ENCODE measurements at regions not wholly inside any gene's neighbourhood (a gene's known extent, or its start where the extent isn't known, plus 50 kb on each side); places are given as distances from the start of the nearest gene placed in this dataset.
"Not testable (repeated sequence)": the region's sequence is repeated elsewhere in the genome, so short reads cannot be mapped to it uniquely, and the experiment has no call there.

DNA sequence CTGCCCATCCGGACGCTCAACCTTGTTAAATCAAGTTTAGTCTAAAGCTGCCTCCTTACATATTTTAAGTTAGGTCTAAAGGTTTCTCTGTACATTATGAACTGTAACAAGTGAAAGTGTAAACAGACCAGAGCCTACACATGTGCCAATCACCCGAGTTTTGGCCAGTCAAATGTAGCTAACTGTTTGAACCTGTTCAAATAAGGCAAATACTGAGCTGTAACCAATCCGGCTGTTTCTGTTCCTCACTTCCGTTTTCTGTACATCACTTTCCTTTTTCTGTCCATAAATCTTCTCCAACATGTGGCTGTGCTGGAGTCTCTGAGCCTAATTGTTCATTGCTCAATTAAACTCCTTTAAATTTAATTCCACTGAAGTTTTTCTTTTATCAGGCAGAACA is 113.3 kb upstream of the SHISA3 start:
- no peak for DNase-seq (ENCODE audit: low spot score)

DNA sequence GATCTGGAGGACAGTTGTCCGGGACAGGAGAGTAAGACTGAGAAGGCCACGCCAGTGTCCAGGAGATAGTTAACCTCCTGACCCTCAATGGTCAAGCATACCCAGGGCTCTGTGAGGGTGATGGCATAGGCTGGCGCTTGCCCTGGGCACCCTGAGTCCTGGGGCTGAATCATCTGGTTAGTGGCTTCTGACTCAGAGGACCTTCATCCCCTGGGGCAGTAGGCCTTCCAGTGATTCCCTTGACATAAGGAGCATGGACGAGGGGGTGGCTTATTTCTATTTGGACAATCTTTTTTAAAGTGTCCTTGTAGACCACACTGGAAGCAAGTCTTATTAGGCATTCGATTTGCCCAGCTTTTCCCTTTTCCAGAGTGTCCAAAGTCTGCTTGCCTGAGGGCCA is 108.4 kb upstream of the SHISA3 start:
- not testable (repeated sequence) for DNase-seq (ENCODE audit: low spot score)

GRCh38 chr4:42292192-42292591 is 105.1 kb upstream of the SHISA3 start:
- DNase-seq (ENCODE audit: low spot score): not testable (repeated sequence)

- DNase-seq (ENCODE audit: low spot score): no peak
Measured at GRCh38 chr4:42293967-42294813, 103.1 kb upstream of the SHISA3 start.

- DNase-seq (ENCODE audit: low spot score): no peak
Measured at GRCh38 chr4:42296196-42296595, 101.1 kb upstream of the SHISA3 start.

- no peak for DNase-seq (ENCODE audit: low spot score)
Measured at GRCh38 chr4:42302348-42302747, 94.9 kb upstream of the SHISA3 start.

GRCh38 chr4:42306221-42307109 is 90.8 kb upstream of the SHISA3 start:
- no peak for DNase-seq (ENCODE audit: low spot score)

- DNase-seq (ENCODE audit: low spot score): no peak
Measured at GRCh38 chr4:42308247-42308646, 89.0 kb upstream of the SHISA3 start.

DNA sequence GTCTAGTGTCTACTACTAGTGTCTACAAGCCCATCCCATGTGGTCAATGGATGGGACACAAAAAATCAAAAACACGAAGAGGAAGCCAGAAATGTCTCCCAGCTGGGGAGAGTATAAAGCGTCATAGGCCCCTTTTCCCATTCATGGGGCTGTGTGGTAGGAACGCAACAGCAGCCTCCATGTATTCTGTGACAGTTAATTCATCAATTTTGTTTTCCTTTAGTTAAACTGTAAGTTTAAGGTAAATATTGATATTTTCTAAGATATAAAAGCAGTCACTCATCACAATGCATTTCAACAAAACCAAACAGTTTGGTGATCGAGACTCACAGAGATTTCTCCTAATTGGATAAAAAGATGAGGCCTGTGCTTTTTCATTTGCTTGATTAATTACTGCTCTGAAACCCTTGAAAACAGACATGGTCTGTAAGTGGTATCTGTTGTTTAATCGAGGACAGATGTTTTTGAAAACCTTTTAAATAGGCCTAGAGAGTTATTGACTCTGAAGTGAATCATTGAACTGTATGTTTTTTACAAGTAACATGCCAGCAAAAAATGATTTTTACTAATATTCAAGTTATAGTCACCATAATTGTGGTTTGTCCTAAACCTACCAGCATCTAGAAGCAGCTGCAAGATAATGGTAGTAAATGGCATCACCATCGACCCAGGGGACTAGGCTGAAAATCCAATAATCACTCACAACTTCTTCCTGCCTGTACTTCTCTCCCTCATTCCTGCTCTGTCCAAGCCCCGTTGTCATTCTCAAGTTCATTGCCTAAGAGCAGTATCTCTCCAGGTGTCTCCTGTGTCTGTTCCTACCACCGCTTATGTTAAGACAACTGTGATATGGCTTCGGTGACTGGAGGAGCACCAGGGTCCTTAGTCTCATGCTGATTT is 87.7 kb upstream of the SHISA3 start:
- no peak for DNase-seq (ENCODE audit: low spot score)

- no peak for DNase-seq (ENCODE audit: low spot score)
Measured at GRCh38 chr4:42310358-42310757, 86.9 kb upstream of the SHISA3 start.

DNA sequence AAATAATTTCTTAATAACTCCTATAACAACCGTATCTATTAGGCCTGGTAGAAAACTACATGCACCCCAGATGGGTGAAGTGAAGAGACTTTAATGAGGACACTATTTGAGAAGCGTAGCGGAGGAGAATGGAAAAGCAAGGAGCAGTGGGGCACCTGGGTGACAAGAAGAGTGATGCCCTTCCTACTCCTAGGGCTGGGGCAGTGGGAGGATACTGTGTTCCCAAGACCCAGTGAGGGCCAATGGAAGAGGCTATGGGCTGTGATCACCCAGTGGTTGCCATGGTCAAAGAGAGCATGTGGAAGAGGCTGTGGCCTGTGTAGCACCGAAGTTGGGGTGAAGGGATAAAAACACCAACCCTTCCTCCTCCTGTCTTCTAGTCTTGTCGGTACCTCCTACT is 86.5 kb upstream of the SHISA3 start:
- no peak for DNase-seq (ENCODE audit: low spot score)

GRCh38 chr4:42311591-42311990 is 85.7 kb upstream of the SHISA3 start:
- DNase-seq (ENCODE audit: low spot score): no peak

DNA sequence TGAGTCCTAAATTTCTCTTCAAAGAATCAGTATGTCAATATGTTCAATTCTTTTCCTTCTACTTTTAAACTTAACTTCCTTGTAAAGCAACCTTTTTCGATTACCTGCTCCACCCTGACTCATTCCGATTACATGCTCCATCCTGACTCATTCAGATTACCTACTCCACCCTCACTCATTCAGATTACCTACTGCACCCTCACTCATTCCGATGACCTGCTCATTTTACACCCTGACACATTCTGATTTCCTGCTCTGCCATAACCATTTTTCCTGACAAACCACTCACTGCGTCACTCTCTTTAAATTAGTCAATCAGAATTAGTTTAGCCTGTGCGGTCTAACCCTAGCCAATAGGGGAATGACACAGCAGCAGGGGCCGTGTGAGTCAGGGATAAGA is 83.9 kb upstream of the SHISA3 start:
- DNase-seq (ENCODE audit: low spot score): not testable (repeated sequence)

DNA sequence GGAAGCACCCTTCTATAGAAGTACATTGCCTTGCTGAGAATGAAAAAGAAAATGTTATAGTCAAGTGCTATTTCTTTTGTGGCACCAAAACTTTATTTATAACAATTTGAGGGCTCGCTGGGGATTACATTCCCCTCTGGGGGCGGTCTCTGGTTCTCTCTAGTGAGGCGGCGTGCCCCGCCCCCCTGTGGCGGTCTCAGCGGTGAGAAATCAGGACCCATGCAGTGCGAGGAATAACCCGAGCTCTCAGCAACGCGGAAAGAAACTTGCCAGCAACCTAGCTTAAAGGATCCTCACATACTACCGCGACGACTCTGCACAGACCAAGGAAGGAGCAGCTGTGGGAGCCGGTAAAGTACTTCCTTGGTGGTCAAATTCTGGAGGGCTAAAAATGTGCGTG is 83.4 kb upstream of the SHISA3 start:
- DNase-seq (ENCODE audit: low spot score): no peak

GRCh38 chr4:42315231-42315630 is 82.1 kb upstream of the SHISA3 start:
- no peak for DNase-seq (ENCODE audit: low spot score)

DNA sequence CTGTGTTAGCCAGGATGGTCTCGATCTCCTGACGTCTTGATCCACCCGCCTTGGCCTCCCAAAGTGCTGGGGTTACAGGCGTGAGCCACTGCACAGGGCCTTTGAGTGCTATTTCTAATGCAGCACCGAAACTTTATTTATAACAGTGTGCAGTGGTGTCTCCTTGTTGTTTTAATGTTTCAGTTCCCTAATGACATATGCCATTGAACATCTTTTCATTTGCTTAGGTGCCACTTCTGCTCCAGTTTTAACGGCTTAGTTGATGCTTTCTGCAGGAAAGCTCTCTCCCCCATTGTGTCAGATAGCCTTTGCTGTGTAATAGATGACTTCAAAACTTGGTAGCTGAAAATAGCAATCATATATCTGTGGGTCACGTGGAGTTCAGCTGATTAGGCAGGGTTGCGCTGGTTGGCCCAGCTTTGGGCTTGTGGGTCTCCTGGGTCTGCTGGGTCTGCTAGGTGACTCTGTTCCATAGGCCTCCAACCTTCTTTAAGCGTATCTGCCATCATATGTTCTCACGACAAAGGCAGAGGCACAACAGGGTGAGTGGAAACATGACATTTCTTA is 76.4 kb upstream of the SHISA3 start:
- no peak for DNase-seq (ENCODE audit: low spot score)

- no peak for DNase-seq (ENCODE audit: low spot score)
Measured at GRCh38 chr4:42326040-42326439, 71.2 kb upstream of the SHISA3 start.

DNA sequence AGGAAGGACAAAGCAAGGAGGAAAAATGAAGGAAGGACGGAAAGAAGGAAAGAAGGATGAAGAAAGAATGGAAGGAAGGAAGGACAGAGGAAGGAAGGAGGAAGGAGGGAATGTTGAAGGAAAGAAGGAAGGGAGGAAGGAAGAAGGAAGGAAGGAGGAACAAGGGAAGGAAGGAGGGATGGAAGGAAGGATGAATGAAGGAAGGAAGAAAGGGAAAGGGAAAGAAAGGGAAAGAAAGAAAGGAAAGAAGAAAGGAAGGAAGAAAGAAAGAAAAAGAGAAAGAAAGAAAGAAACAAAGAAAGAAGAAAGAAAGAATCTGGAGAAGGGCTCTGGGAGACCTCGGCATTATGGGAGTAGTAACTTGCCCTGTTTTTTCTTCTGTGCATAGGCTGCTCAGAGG is 70.8 kb upstream of the SHISA3 start:
- DNase-seq (ENCODE audit: low spot score): no peak

DNA sequence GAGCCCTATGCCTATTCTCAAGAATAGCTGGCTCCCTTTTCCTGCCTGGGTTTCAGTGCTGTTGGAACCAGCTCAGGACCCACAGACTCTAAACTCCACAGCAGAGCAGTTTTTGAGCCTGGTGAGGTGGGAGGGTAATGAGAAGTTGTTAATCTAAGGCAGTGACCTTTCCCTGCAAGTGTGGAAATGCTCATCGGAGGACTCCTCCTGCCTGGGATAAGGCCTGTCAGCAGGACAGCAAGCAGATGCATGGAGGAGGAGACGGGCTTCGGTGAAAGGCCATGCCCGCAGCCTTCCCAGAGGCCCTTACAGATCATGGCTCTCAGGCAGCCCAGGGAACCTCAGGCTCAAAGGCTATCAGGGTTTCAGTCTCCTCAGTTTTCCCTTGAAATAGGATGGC is 70.0 kb upstream of the SHISA3 start:
- DNase-seq (ENCODE audit: low spot score): no peak

GRCh38 chr4:42328978-42329377 is 68.3 kb upstream of the SHISA3 start:
- no peak for DNase-seq (ENCODE audit: low spot score)

- DNase-seq (ENCODE audit: low spot score): no peak
Measured at GRCh38 chr4:42329421-42329820, 67.9 kb upstream of the SHISA3 start.

Data from CD4-positive, alpha-beta T cell treated with Interleukin-2 at 100 ng/mL for 4 hours (primary cell).